IMR-90 (cell line): ENCODE measurements at regions not wholly inside any gene's neighbourhood (a gene's known extent, or its start where the extent isn't known, plus 50 kb on each side); places are given as distances from the start of the nearest gene placed in this dataset.

Source experiments
- ATAC-seq: fragments of 200-7000 bp; cut with Tn5 transposase; 2 replicates; pipeline ENCODE4 v1.9.1; 2020; ENCODE audit warnings: low read depth, mild to moderate bottlenecking, moderate library complexity
- BruUV-seq: library from RNA; stranded (reverse); fragments of 400-500 nt; replicated peaks from 2 replicates; lab custom pipeline; 2021; lab: Mats Ljungman, UMichigan
- CTCF ChIA-PET: fragments of 300-600 bp; formaldehyde crosslinking; extraction: SDS; loops from one replicate; lab custom pipeline; 2021; ENCODE audit warnings: antibody characterized with exemption; lab: Yijun Ruan, JAX
- POLR2A ChIA-PET: fragments of 300-600 bp; sonication (Branson Sonifier 250); formaldehyde crosslinking; loops from one replicate; lab custom pipeline; 2022; ENCODE audit warnings: antibody characterized with exemption; ENCODE audit not compliant: unreplicated experiment; lab: Charles Lee
- DNase-seq: peaks from one replicate; pipeline ENCODE4 v3.0.0; 2013
- H2AFZ ChIP-seq: replicated peaks from 2 replicates; pipeline ENCODE3; 2013; ENCODE audit warnings: low read length, mild to moderate bottlenecking; ENCODE audit not compliant: poor library complexity
- H2AK5ac ChIP-seq: 2 replicates; pipeline ENCODE4 v1.6.1; 2013; ENCODE audit warnings: low read depth, low read length, inconsistent platforms
- H2AK9ac ChIP-seq: replicated peaks from 2 replicates; pipeline ENCODE3; 2013; ENCODE audit warnings: mild to moderate bottlenecking, low read depth, low read length, moderate library complexity; ENCODE audit not compliant: poor library complexity
- H2BK120ac ChIP-seq: 2 replicates; pipeline ENCODE4 v1.6.1; 2013; ENCODE audit warnings: low read depth, low read length, inconsistent platforms
- H2BK15ac ChIP-seq: 3 replicates; pipeline ENCODE4 v1.6.1; 2013; ENCODE audit warnings: low read depth, low read length, inconsistent platforms
- H2BK20ac ChIP-seq: 2 replicates; pipeline ENCODE4 v1.6.1; 2013; ENCODE audit warnings: low read depth, mild to moderate bottlenecking, inconsistent platforms, low read length, moderate library complexity
- H2BK5ac ChIP-seq: 2 replicates; pipeline ENCODE4 v1.6.1; 2013; ENCODE audit warnings: mild to moderate bottlenecking, low read depth, low read length, inconsistent platforms; ENCODE audit not compliant: poor library complexity, severe bottlenecking
- H3K14ac ChIP-seq: replicated peaks from 2 replicates; pipeline ENCODE4 v1.6.1; 2013; ENCODE audit warnings: low read depth, low read length, inconsistent platforms
- H3K18ac ChIP-seq: 2 replicates; pipeline ENCODE4 v1.6.1; 2013; ENCODE audit warnings: low read depth, low read length, control low read depth
- H3K23ac ChIP-seq: 2 replicates; pipeline ENCODE4 v1.6.1; 2013; ENCODE audit warnings: low read depth, low read length, inconsistent platforms
- H3K27ac ChIP-seq: 2 replicates; pipeline ENCODE4 v1.5.1; 2013; ENCODE audit warnings: mild to moderate bottlenecking, control low read depth, low read length; ENCODE audit not compliant: insufficient read depth
- H3K27me3 ChIP-seq: 2 replicates; pipeline ENCODE4 v1.6.1; 2013; ENCODE audit warnings: low read length; ENCODE audit not compliant: control insufficient read depth, insufficient read depth
- H3K36me3 ChIP-seq: 2 replicates; pipeline ENCODE4 v1.6.1; 2013; ENCODE audit warnings: low read length, mixed read lengths; ENCODE audit not compliant: control insufficient read depth, insufficient read depth
- H3K4ac ChIP-seq: 2 replicates; pipeline ENCODE4 v1.6.1; 2013; ENCODE audit warnings: low read depth, low read length, inconsistent platforms
- H3K4me1 ChIP-seq: 2 replicates; pipeline ENCODE4 v1.6.1; 2013; ENCODE audit warnings: low read length, mixed read lengths; ENCODE audit not compliant: control insufficient read depth, insufficient read depth
- H3K4me2 ChIP-seq: 2 replicates; pipeline ENCODE4 v1.6.1; 2013; ENCODE audit warnings: low read depth, mild to moderate bottlenecking, control low read depth, low read length, moderate library complexity
- H3K4me3 ChIP-seq: 2 replicates; pipeline ENCODE4 v1.5.1; 2013; ENCODE audit warnings: low read depth, mild to moderate bottlenecking, control low read depth, low read length, moderate library complexity; ENCODE audit not compliant: insufficient read depth
- H3K56ac ChIP-seq: 2 replicates; pipeline ENCODE4 v1.6.1; 2013; ENCODE audit warnings: low read length, inconsistent platforms; ENCODE audit not compliant: insufficient read depth; ENCODE audit errors: extremely low read depth
- H3K79me1 ChIP-seq, 2 experiments: 2 replicates each; pipeline ENCODE4 v1.6.1; 2013; ENCODE audit warnings: low read length in 2 of 2, inconsistent platforms in 1 of 2, low read depth in 1 of 2
- H3K9ac ChIP-seq: 2 replicates; pipeline ENCODE4 v1.6.1; 2013; ENCODE audit warnings: low read depth, low read length, control low read depth
- H3K9me1 ChIP-seq: 2 replicates; pipeline ENCODE4 v1.6.1; 2013; ENCODE audit warnings: low read length, inconsistent platforms; ENCODE audit not compliant: insufficient read depth
- H3K9me3 ChIP-seq: 2 replicates; pipeline ENCODE4 v1.6.1; 2013; ENCODE audit warnings: low read length; ENCODE audit not compliant: control insufficient read depth, insufficient read depth
- H4K20me1 ChIP-seq: 2 replicates; pipeline ENCODE4 v1.6.1; 2013; ENCODE audit warnings: low read length, inconsistent platforms; ENCODE audit not compliant: insufficient read depth
- H4K5ac ChIP-seq: 2 replicates; pipeline ENCODE4 v1.6.1; 2013; ENCODE audit warnings: mild to moderate bottlenecking, low read depth, low read length, control low read depth
- H4K8ac ChIP-seq, 2 experiments: 2 replicates each; pipeline ENCODE4 v1.6.1; 2013; ENCODE audit warnings: low read depth in 2 of 2, low read length in 2 of 2, control low read depth in 1 of 2, inconsistent platforms in 1 of 2
- H4K91ac ChIP-seq: 2 replicates; pipeline ENCODE4 v1.6.1; 2013; ENCODE audit warnings: low read depth, low read length, inconsistent platforms; ENCODE audit not compliant: insufficient read depth
- BHLHE40 ChIP-seq: fragments of 150-350 bp; IDR thresholded peaks from 2 replicates; pipeline ENCODE4 v1.6.1; 2016; ENCODE audit warnings: mild to moderate bottlenecking, low read depth, low read length
- CEBPB ChIP-seq: IDR thresholded peaks from 2 replicates; pipeline ENCODE4 v1.6.1; 2012; ENCODE audit warnings: low read depth, low read length, improper control_type of control experiment
- CHD1 ChIP-seq: IDR thresholded peaks from 2 replicates; pipeline ENCODE4 v1.6.1; 2012; ENCODE audit warnings: low read depth, low read length, improper control_type of control experiment
- CTCF ChIP-seq: conservative IDR thresholded peaks from 2 replicates; pipeline ENCODE4 v1.5.1; 2012; ENCODE audit warnings: mild to moderate bottlenecking, low read depth, low read length, improper control_type of control experiment
- ELK1 ChIP-seq: fragments of 150-350 bp; IDR thresholded peaks from 2 replicates; pipeline ENCODE4 v1.6.1; 2016; ENCODE audit warnings: low read depth, mild to moderate bottlenecking, low read length, moderate library complexity, borderline replicate concordance
- FOS ChIP-seq: fragments of 150-350 bp; IDR thresholded peaks from 2 replicates; pipeline ENCODE4 v1.6.1; 2016; ENCODE audit warnings: low read depth, low read length
- MAFK ChIP-seq: IDR thresholded peaks from 2 replicates; pipeline ENCODE4 v1.6.1; 2012; ENCODE audit warnings: low read depth, low read length, improper control_type of control experiment
- MAZ ChIP-seq: IDR thresholded peaks from 2 replicates; pipeline ENCODE4 v1.6.1; 2012; ENCODE audit warnings: low read depth, mild to moderate bottlenecking, low read length, improper control_type of control experiment, moderate library complexity, borderline replicate concordance
- MXI1 ChIP-seq: IDR thresholded peaks from 2 replicates; pipeline ENCODE4 v1.6.1; 2012; ENCODE audit warnings: low read depth, mild to moderate bottlenecking, low read length, moderate library complexity, borderline replicate concordance
- NFE2L2 ChIP-seq: fragments of 150-350 bp; IDR thresholded peaks from 2 replicates; pipeline ENCODE4 v1.6.1; 2016; ENCODE audit warnings: low read depth, mild to moderate bottlenecking, low read length
- POLR2A ChIP-seq: IDR thresholded peaks from 2 replicates; pipeline ENCODE4 v1.6.1; 2012; ENCODE audit warnings: mild to moderate bottlenecking, low read depth, low read length
- RAD21 ChIP-seq: IDR thresholded peaks from 2 replicates; pipeline ENCODE4 v1.6.1; 2012; ENCODE audit warnings: low read length, improper control_type of control experiment
- RCOR1 ChIP-seq: IDR thresholded peaks from 2 replicates; pipeline ENCODE4 v1.6.1; 2012; ENCODE audit warnings: mild to moderate bottlenecking, low read length, improper control_type of control experiment; ENCODE audit not compliant: insufficient replicate concordance
- RFX5 ChIP-seq: IDR thresholded peaks from 2 replicates; pipeline ENCODE4 v1.8.0; 2012; ENCODE audit warnings: low read depth, mild to moderate bottlenecking, low read length, moderate library complexity
- SMC3 ChIP-seq: fragments of 150-350 bp; IDR thresholded peaks from 2 replicates; pipeline ENCODE4 v1.6.1; 2016; ENCODE audit warnings: low read depth, mild to moderate bottlenecking, antibody characterized with exemption, low read length, moderate library complexity
- USF2 ChIP-seq: fragments of 150-350 bp; IDR thresholded peaks from 2 replicates; pipeline ENCODE4 v1.6.1; 2017; ENCODE audit warnings: mild to moderate bottlenecking, antibody characterized with exemption, low read length, low read depth
- WGBS, 2 experiments: methylation state at CpG; one replicate each; pipeline versions ENCODE4 v1.1.5 to v1.1.7; 2013; ENCODE audit warnings: missing lambda C conversion rate in 2 of 2; ENCODE audit not compliant: insufficient read length in 1 of 2; ENCODE audit errors: extremely low coverage in 2 of 2; 5-methylcytosine and 5-hydroxymethylcytosine counted together
- dilution Hi-C: fragments of 300-500 bp; cut with HindIII; formaldehyde crosslinking; loops from one replicate; pipeline ENCODE4 v1.14.3; 2018; ENCODE audit warnings: low sequenced_read_pairs; ENCODE audit not compliant: unreplicated experiment
- in situ Hi-C: fragments of 300-500 bp; cut with MboI; formaldehyde crosslinking; loops from 3 replicates; pipeline ENCODE4 v1.14.3; 2019; ENCODE audit warnings: low sequenced_read_pairs, inconsistent platforms, mixed read lengths
- intact Hi-C: fragments of 100-400 bp; cut with micrococcal nuclease; formaldehyde crosslinking; loops from 2 replicates; pipeline ENCODE4 v1.10.0; 2022

GRCh38 chr11:24124876-24125275, 372.0 kb upstream of the LUZP2 start:
- H2AK5ac ChIP-seq: no peak overlapping the region
- H4K5ac ChIP-seq: no peak overlapping the region
- no peaks in the 10 kb centered on the region for H3K9me1 ChIP-seq
- DNase-seq: no peak
- in situ Hi-C loops (no loop called here), intact Hi-C loops (no loop called here), dilution Hi-C loops (no loop called here)
- no peak overlapping the region for H3K4ac ChIP-seq
- no peaks in the 10 kb centered on the region for H4K20me1 ChIP-seq
- no peak overlapping the region for H2BK20ac ChIP-seq
- no peak overlapping the region for H2BK15ac ChIP-seq
- H3K4me2 ChIP-seq: no peak overlapping the region
- H3K4me1 ChIP-seq: no peaks in the 10 kb centered on the region
- H3K23ac ChIP-seq: no peak overlapping the region
- no peaks in the 10 kb centered on the region for H3K9me3 ChIP-seq
- TF ChIP-seq ELK1 (no peak), MAZ (no peak), CTCF (no peak), RCOR1 (no peak), RAD21 (no peak), POLR2A (no peak), SMC3 (no peak), CEBPB (no peak), MXI1 (no peak), FOS (no peak), CHD1 (no peak), USF2 (no peak), NFE2L2 (no peak), BHLHE40 (no peak), RFX5 (no peak), MAFK (no peak)
- H2BK120ac ChIP-seq: no peak overlapping the region
- no peak for ATAC-seq
- H3K36me3 ChIP-seq: no peaks in the 10 kb centered on the region
- no peak overlapping the region for H3K4me3 ChIP-seq
- CTCF ChIA-PET: no interaction called here
- no CpG with 5 or more reads among the region's 4 CpGs for WGBS, 2 experiments
- no peak overlapping the region for H3K18ac ChIP-seq
- POLR2A ChIA-PET: no interaction called here
- no peak overlapping the region for H3K56ac ChIP-seq
- no peaks in the 10 kb centered on the region for H3K27me3 ChIP-seq
- H2AK9ac ChIP-seq: no peak overlapping the region
- no peak overlapping the region for H3K9ac ChIP-seq
- no peak overlapping the region for H2BK5ac ChIP-seq
- H2AFZ ChIP-seq: no peak overlapping the region
- no peak overlapping the region for H4K8ac ChIP-seq
- H3K79me1 ChIP-seq: no peaks in the 10 kb centered on the region
- no peak overlapping the region for H3K27ac ChIP-seq
- H4K91ac ChIP-seq: no peak overlapping the region
- no TSS peak for BruUV-seq
- H3K14ac ChIP-seq: no peak overlapping the region
